Activated T-cell treated with anti-CD3 and anti-CD28 coated beads, Interleukin-2, amount 50 U/mL, for 24 hours (primary cell): ENCODE measurements at regions not wholly inside any gene's neighbourhood (a gene's known extent, or its start where the extent isn't known, plus 50 kb on each side); places are given as distances from the start of the nearest gene placed in this dataset.

Experiments
- DNase-seq: peaks from one replicate; pipeline ENCODE4 v3.0.0-alpha.2; 2020
- H3K27ac Mint-ChIP-seq: 2 replicates; pipeline ENCODE4 v1.8.0; 2020; ENCODE audit warnings: mild to moderate bottlenecking, mixed read lengths
- H3K27me3 Mint-ChIP-seq: 2 replicates; pipeline ENCODE4 v1.8.0; 2020; ENCODE audit warnings: mixed read lengths
- H3K36me3 Mint-ChIP-seq: 2 replicates; pipeline ENCODE4 v1.8.0; 2020; ENCODE audit warnings: low read depth, mixed read lengths
- H3K4me1 Mint-ChIP-seq: 2 replicates; pipeline ENCODE4 v1.8.0; 2020; ENCODE audit warnings: low read depth, mixed read lengths
- H3K4me3 Mint-ChIP-seq: 2 replicates; pipeline ENCODE4 v1.8.0; 2020; ENCODE audit warnings: mild to moderate bottlenecking, moderate library complexity, mixed read lengths
- H3K9me3 Mint-ChIP-seq: 2 replicates; pipeline ENCODE4 v1.8.0; 2020; ENCODE audit warnings: mixed read lengths

- H3K27ac Mint-ChIP-seq, result no peak overlapping the region
- DNase-seq, result no peak
- peaks cover 15% of the 10 kb centered on the region for H3K27me3 Mint-ChIP-seq
- H3K4me1 Mint-ChIP-seq, result peaks cover 11% of the 10 kb centered on the region
- no peaks in the 10 kb centered on the region for H3K36me3 Mint-ChIP-seq
- no peaks in the 10 kb centered on the region for H3K9me3 Mint-ChIP-seq
- H3K4me3 Mint-ChIP-seq, result no peak overlapping the region
Observed at GRCh38 chrX:124501586-124501985, 155.2 kb downstream of the SH2D1A start.

- Mint-ChIP-seq H3K36me3 (no peaks in the 10 kb centered on the region), H3K27me3 (peaks cover 16% of the 10 kb centered on the region), H3K27ac (no peak overlapping the region), H3K4me1 (peaks cover 11% of the 10 kb centered on the region), H3K4me3 (no peak overlapping the region), H3K9me3 (no peaks in the 10 kb centered on the region)
- no peak for DNase-seq
Observed at GRCh38 chrX:124502166-124502565, 155.8 kb downstream of the SH2D1A start.

- Mint-ChIP-seq H3K9me3 (no peaks in the 10 kb centered on the region), H3K27ac (no peak overlapping the region), H3K27me3 (peaks cover 19% of the 10 kb centered on the region), H3K4me1 (peaks cover 10% of the 10 kb centered on the region), H3K36me3 (no peaks in the 10 kb centered on the region), H3K4me3 (no peak overlapping the region)
- DNase-seq, result no peak
Observed at GRCh38 chrX:124502599-124502998, 156.2 kb downstream of the SH2D1A start.

DNA sequence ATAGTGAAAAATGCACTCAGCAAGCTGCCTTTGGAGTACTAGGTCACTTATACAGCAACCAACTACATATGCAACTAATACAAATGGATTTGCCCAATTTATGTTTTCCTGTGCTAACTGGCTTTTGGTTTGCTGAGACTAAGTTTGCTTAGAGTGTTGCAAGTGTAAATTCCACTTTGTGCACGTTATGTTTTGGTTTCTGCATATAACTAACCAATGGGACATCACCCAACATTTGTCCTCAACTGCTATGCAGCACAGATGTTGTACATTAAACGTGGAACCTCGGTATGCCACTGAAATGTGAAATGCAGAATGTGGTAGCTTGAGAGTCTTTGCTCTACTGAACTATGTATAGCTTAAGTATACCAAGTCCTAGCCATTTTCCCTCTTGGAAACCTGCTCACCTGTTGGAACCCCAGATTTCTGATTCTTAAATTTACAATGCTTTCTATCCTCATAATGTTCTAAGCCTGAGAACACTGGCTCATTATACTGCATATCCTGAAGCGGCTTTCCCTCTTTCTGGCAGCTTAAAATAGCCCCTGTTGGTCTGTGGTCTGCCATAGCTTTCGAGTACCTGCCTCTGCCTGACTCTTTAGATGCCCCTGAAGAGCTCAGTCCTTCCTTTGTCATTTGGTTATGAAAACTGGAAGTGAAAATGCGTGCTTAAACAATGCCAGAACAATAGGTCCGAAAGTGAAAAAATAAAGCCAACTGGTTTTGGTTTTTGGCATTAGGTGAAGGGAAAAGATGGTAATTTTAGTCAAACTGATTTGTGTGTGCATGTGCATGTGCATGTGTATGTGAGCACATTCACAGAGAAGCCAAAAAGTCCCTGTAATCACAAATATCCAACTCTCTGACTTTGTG, 158.0 kb downstream of the SH2D1A start:
- Mint-ChIP-seq H3K4me3 (no peak overlapping the region), H3K36me3 (no peaks in the 10 kb centered on the region), H3K9me3 (no peaks in the 10 kb centered on the region), H3K4me1 (peaks cover 10% of the 10 kb centered on the region), H3K27me3 (peaks cover 19% of the 10 kb centered on the region), H3K27ac (no peak overlapping the region)
- DNase-seq, result no peak

GRCh38 chrX:124506066-124506465, 159.7 kb downstream of the SH2D1A start:
- H3K4me3 Mint-ChIP-seq, result no peak overlapping the region
- DNase-seq, result no peak
- H3K4me1 Mint-ChIP-seq, result peaks cover 10% of the 10 kb centered on the region
- no peaks in the 10 kb centered on the region for H3K36me3 Mint-ChIP-seq
- no peaks in the 10 kb centered on the region for H3K9me3 Mint-ChIP-seq
- peaks cover 18% of the 10 kb centered on the region for H3K27me3 Mint-ChIP-seq
- no peak overlapping the region for H3K27ac Mint-ChIP-seq

DNA sequence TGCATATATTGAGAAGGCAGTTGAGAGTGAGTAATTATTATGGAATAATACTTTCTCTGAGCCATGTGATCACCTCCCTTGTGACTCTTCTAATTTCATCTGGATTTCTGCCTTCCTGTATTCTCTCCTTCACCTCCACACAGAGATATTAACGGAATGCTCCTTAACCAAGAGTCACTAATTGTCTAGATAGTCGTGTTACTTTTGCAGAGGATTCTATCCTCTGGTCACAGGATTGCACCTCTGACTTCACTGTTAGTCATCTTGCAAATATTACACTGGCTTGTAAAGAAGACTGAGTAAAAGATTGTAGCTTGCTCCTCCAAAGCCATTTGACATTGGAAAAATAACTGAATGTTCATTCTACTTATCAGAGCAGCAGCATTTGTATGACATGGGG, 160.9 kb downstream of the SH2D1A start:
- H3K4me3 Mint-ChIP-seq, result no peak overlapping the region
- peaks cover 21% of the 10 kb centered on the region for H3K27me3 Mint-ChIP-seq
- no peak overlapping the region for H3K27ac Mint-ChIP-seq
- H3K9me3 Mint-ChIP-seq, result no peaks in the 10 kb centered on the region
- no peak for DNase-seq
- peaks cover 1% of the 10 kb centered on the region for H3K4me1 Mint-ChIP-seq
- H3K36me3 Mint-ChIP-seq, result no peaks in the 10 kb centered on the region

GRCh38 chrX:124518885-124519284, 172.5 kb downstream of the SH2D1A start:
- no peaks in the 10 kb centered on the region for H3K36me3 Mint-ChIP-seq
- H3K4me1 Mint-ChIP-seq, result no peaks in the 10 kb centered on the region
- no peak for DNase-seq
- peaks cover 5% of the 10 kb centered on the region for H3K27me3 Mint-ChIP-seq
- no peak overlapping the region for H3K27ac Mint-ChIP-seq
- no peak overlapping the region for H3K4me3 Mint-ChIP-seq
- peaks cover 5% of the 10 kb centered on the region for H3K9me3 Mint-ChIP-seq

- H3K4me3 Mint-ChIP-seq, result no peak overlapping the region
Observed at GRCh38 chrX:124524852-124525251, 178.5 kb downstream of the SH2D1A start.

DNA sequence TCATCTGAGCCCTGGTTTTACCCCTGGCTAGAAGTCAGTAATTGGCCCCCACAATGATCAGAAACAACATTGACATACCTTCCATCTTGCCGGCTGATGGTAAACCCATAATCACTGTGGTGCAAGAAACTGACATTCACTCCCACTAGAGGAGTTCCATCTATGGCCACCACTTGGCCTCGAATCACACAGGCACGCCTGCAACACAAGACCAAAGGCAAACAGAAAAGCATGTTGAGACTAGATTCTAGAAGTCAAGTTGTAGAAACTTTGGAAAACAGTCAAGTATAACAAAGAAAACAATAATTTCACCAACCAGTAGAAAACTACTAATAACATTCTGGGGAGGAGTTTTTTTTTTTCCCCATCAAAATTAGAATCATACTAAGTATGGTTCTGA, 183.4 kb downstream of the SH2D1A start:
- peaks cover 21% of the 10 kb centered on the region for H3K27me3 Mint-ChIP-seq
- H3K4me3 Mint-ChIP-seq, result no peak overlapping the region
- no peaks in the 10 kb centered on the region for H3K9me3 Mint-ChIP-seq
- DNase-seq, result no peak
- no peak overlapping the region for H3K27ac Mint-ChIP-seq
- no peaks in the 10 kb centered on the region for H3K36me3 Mint-ChIP-seq
- no peaks in the 10 kb centered on the region for H3K4me1 Mint-ChIP-seq

More at GRCh38 chrX:124524852-124525251, 178.5 kb downstream of the SH2D1A start:
- no peak for DNase-seq
- H3K36me3 Mint-ChIP-seq, result no peaks in the 10 kb centered on the region
- H3K4me1 Mint-ChIP-seq, result no peaks in the 10 kb centered on the region
- peaks cover 13% of the 10 kb centered on the region for H3K27me3 Mint-ChIP-seq
- H3K27ac Mint-ChIP-seq, result no peak overlapping the region
- no peaks in the 10 kb centered on the region for H3K9me3 Mint-ChIP-seq

GRCh38 chrX:124530803-124531202, 184.4 kb downstream of the SH2D1A start:
- Mint-ChIP-seq H3K4me3 (no peak overlapping the region), H3K9me3 (no peaks in the 10 kb centered on the region), H3K36me3 (no peaks in the 10 kb centered on the region), H3K27me3 (peaks cover 24% of the 10 kb centered on the region), H3K4me1 (no peaks in the 10 kb centered on the region), H3K27ac (no peak overlapping the region)
- no peak for DNase-seq

DNA sequence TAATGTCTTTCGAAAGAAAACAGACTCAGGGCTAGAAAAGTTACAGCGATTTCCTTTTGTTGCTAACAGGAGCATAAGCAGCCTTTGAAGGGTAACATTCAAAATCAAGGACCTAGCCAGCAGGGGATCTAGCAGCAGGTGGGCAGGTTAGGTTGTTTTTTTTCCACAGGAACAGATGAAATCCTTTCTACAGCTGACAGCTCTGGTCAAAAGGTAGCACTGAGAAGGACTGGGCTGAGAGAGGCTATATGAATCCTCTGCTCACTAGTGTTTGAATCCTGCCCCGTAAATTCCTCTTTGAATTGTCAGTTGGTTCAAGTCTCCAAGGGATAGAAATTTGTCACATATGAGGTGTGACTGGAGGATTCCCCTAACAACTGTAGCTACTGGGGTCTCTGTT, 188.2 kb downstream of the SH2D1A start:
- no peaks in the 10 kb centered on the region for H3K36me3 Mint-ChIP-seq
- no peak overlapping the region for H3K27ac Mint-ChIP-seq
- no peaks in the 10 kb centered on the region for H3K9me3 Mint-ChIP-seq
- H3K27me3 Mint-ChIP-seq, result peaks cover 17% of the 10 kb centered on the region
- H3K4me3 Mint-ChIP-seq, result no peak overlapping the region
- DNase-seq, result no peak
- H3K4me1 Mint-ChIP-seq, result no peaks in the 10 kb centered on the region

- no peak overlapping the region for H3K27ac Mint-ChIP-seq
- no peak overlapping the region for H3K4me3 Mint-ChIP-seq
Observed at GRCh38 chrX:124540474-124540873, 194.1 kb downstream of the SH2D1A start.

GRCh38 chrX:124548571-124548970, 202.2 kb downstream of the SH2D1A start:
- H3K36me3 Mint-ChIP-seq, result no peaks in the 10 kb centered on the region
- no peaks in the 10 kb centered on the region for H3K9me3 Mint-ChIP-seq
- DNase-seq, result no peak
- H3K27me3 Mint-ChIP-seq, result peaks cover 13% of the 10 kb centered on the region
- H3K4me3 Mint-ChIP-seq, result no peak overlapping the region
- no peak overlapping the region for H3K27ac Mint-ChIP-seq
- H3K4me1 Mint-ChIP-seq, result no peaks in the 10 kb centered on the region

More at GRCh38 chrX:124540474-124540873, 194.1 kb downstream of the SH2D1A start:
- no peaks in the 10 kb centered on the region for H3K9me3 Mint-ChIP-seq
- no peak for DNase-seq
- H3K27me3 Mint-ChIP-seq, result peaks cover 12% of the 10 kb centered on the region
- H3K4me1 Mint-ChIP-seq, result no peaks in the 10 kb centered on the region
- H3K36me3 Mint-ChIP-seq, result no peaks in the 10 kb centered on the region

- peaks cover 7% of the 10 kb centered on the region for H3K27me3 Mint-ChIP-seq
- H3K4me3 Mint-ChIP-seq, result no peak overlapping the region
- no peaks in the 10 kb centered on the region for H3K4me1 Mint-ChIP-seq
- DNase-seq, result no peak
- H3K36me3 Mint-ChIP-seq, result no peaks in the 10 kb centered on the region
- no peak overlapping the region for H3K27ac Mint-ChIP-seq
- no peaks in the 10 kb centered on the region for H3K9me3 Mint-ChIP-seq
Observed at GRCh38 chrX:124555036-124555595, 208.8 kb downstream of the SH2D1A start.

DNA sequence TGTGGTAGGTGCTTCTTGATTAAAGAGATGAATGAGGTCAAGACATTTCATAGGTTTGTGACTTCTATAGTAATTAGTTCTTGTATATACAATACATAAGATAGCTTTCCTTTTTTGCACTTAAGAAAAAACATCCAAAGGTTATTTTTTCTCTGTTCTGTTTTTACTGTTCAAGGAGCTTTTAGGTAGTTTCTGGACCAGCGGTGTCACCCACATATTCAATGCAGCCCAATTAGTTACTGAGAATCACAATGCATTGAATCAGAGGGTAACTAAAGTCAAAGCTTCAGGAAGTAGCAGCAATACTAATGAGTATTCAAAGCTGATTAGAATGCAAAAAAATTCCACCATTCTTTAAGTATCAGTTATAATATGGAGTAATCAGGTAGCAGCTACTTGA, 211.6 kb downstream of the SH2D1A start:
- H3K27ac Mint-ChIP-seq, result no peak overlapping the region
- H3K4me1 Mint-ChIP-seq, result no peaks in the 10 kb centered on the region
- DNase-seq, result no peak
- peaks cover 10% of the 10 kb centered on the region for H3K27me3 Mint-ChIP-seq
- no peak overlapping the region for H3K4me3 Mint-ChIP-seq
- no peaks in the 10 kb centered on the region for H3K9me3 Mint-ChIP-seq
- H3K36me3 Mint-ChIP-seq, result no peaks in the 10 kb centered on the region
